PC-3 (cell line): ENCODE measurements at regions not wholly inside any gene's neighbourhood (a gene's known extent, or its start where the extent isn't known, plus 50 kb on each side); places are given as distances from the start of the nearest gene placed in this dataset.

ENCODE experiments used
- EZH2 ChIP-seq: fragments of 300-600 bp; sonication (generic); IDR thresholded peaks from one replicate; pipeline ENCODE4 v1.6.1; 2017; ENCODE audit warnings: antibody characterized with exemption, mild to moderate bottlenecking, low read length; ENCODE audit not compliant: unreplicated experiment
- EZH2phosphoT487 ChIP-seq: fragments of 300-600 bp; sonication (generic); IDR thresholded peaks from 2 replicates; pipeline ENCODE4 v1.6.1; 2018; ENCODE audit warnings: mild to moderate bottlenecking, antibody characterized with exemption, low read length, borderline replicate concordance
- TF ChIP-seq, protein P1 (sequence below): fragments of 300-600 bp; sonication (generic); conservative IDR thresholded peaks from 2 replicates; pipeline ENCODE4 v1.5.1; 2017; ENCODE audit warnings: antibody characterized with exemption, low read depth, mild to moderate bottlenecking, low read length

DNA sequence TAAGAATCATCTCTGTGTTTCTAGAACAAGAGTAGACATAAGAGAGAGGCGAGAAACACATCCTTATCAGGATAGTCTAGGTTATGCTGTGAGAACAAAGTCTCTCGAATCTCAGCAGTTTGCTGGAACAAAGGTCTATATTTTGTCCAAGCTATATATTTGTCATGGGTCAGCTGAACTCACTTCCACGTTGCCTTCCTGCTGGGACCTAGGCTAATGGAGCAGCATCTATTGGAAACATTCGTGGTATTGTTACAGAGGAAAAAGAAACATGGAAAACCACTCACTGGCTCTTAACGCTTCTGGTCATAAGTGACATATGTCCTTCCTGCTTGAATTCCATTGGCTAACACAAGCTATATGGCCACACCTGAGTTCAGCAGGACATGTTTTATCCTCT is 112.6 kb upstream of the DYRK2 start:
- TF ChIP-seq, protein P1, sequence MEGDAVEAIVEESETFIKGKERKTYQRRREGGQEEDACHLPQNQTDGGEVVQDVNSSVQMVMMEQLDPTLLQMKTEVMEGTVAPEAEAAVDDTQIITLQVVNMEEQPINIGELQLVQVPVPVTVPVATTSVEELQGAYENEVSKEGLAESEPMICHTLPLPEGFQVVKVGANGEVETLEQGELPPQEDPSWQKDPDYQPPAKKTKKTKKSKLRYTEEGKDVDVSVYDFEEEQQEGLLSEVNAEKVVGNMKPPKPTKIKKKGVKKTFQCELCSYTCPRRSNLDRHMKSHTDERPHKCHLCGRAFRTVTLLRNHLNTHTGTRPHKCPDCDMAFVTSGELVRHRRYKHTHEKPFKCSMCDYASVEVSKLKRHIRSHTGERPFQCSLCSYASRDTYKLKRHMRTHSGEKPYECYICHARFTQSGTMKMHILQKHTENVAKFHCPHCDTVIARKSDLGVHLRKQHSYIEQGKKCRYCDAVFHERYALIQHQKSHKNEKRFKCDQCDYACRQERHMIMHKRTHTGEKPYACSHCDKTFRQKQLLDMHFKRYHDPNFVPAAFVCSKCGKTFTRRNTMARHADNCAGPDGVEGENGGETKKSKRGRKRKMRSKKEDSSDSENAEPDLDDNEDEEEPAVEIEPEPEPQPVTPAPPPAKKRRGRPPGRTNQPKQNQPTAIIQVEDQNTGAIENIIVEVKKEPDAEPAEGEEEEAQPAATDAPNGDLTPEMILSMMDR, result no peak
- TF ChIP-seq EZH2, result no peak
- TF ChIP-seq EZH2phosphoT487, result no peak
